HEK293 (cell line): ENCODE measurements at regions not wholly inside any gene's neighbourhood (a gene's known extent, or its start where the extent isn't known, plus 50 kb on each side); places are given as distances from the start of the nearest gene placed in this dataset.

Experiments used
- CTCF ChIA-PET: fragments of 350-600 bp; formaldehyde crosslinking; extraction: SDS; loops from one replicate; lab custom pipeline; 2021; ENCODE audit warnings: antibody characterized with exemption; lab: Yijun Ruan, JAX
- POLR2A ChIA-PET: fragments of 300-600 bp; formaldehyde crosslinking; extraction: SDS; loops from one replicate; lab custom pipeline; 2020; ENCODE audit warnings: antibody characterized with exemption, inconsistent platforms; lab: Yijun Ruan, JAX
- H3K27ac ChIP-seq: fragments of 200-500 bp; sonication (Bioruptor generic); 2 replicates; pipeline ENCODE4 v1.5.1; 2014; ENCODE audit warnings: low read depth, low read length, control low read depth, inconsistent platforms; ENCODE audit errors: extremely low read depth
- H3K36me3 ChIP-seq, 2 experiments: fragments of 200-500 bp in 1 of 2; sonication (Bioruptor generic) in 1 of 2; 1 replicate in 1 of 2; 2 replicates in 1 of 2; pipeline ENCODE4 v1.5.1; 2014 to 2017; ENCODE audit warnings: inconsistent platforms in 2 of 2, low read length in 2 of 2; ENCODE audit not compliant: control insufficient read depth in 2 of 2, insufficient read depth in 1 of 2
- H3K4me1 ChIP-seq: fragments of 200-500 bp; sonication (Bioruptor generic); 2 replicates; pipeline ENCODE4 v1.5.1; 2014; ENCODE audit warnings: mild to moderate bottlenecking, low read length, inconsistent platforms; ENCODE audit not compliant: control insufficient read depth, insufficient read depth
- H3K4me3 ChIP-seq: 2 replicates; pipeline ENCODE4 v1.5.1; 2011; ENCODE audit warnings: low read depth, mild to moderate bottlenecking, control low read depth, low read length, moderate library complexity
- H3K9me3 ChIP-seq: fragments of 200-500 bp; sonication (Bioruptor generic); 2 replicates; pipeline ENCODE4 v1.5.1; 2014; ENCODE audit warnings: low read depth, low read length, inconsistent platforms; ENCODE audit not compliant: control insufficient read depth, insufficient read depth
- BCL11B ChIP-seq: fragments of 450-650 bp; formaldehyde crosslinking; IDR thresholded peaks from 2 replicates; pipeline ENCODE4 v1.5.1; 2016; ENCODE audit warnings: low read depth, missing biosample characterization, missing genetic modification characterization
- GLI4 ChIP-seq: fragments of 450-650 bp; formaldehyde crosslinking; IDR thresholded peaks from 2 replicates; pipeline ENCODE4 v1.5.1; 2016; ENCODE audit warnings: missing biosample characterization, missing genetic modification characterization
- PATZ1 ChIP-seq: fragments of 450-650 bp; formaldehyde crosslinking; IDR thresholded peaks from 2 replicates; pipeline ENCODE4 v1.5.1; 2016; ENCODE audit warnings: missing biosample characterization, missing genetic modification characterization
- ZBTB1 ChIP-seq: fragments of 450-650 bp; formaldehyde crosslinking; IDR thresholded peaks from 2 replicates; pipeline ENCODE4 v1.5.1; 2016; ENCODE audit warnings: missing biosample characterization, missing genetic modification characterization
- ZBTB26 ChIP-seq: fragments of 450-650 bp; formaldehyde crosslinking; optimal IDR thresholded peaks from 2 replicates; pipeline ENCODE3; 2016; ENCODE audit warnings: missing biosample characterization, mild to moderate bottlenecking, missing genetic modification characterization
- ZBTB7A ChIP-seq: fragments of 450-650 bp; formaldehyde crosslinking; IDR thresholded peaks from 2 replicates; pipeline ENCODE4 v1.5.1; 2016; ENCODE audit warnings: low read depth, missing biosample characterization, missing genetic modification characterization
- ZNF10 ChIP-seq: fragments of 450-650 bp; formaldehyde crosslinking; IDR thresholded peaks from 2 replicates; pipeline ENCODE4 v1.5.1; 2017; ENCODE audit warnings: missing biosample characterization, missing genetic modification characterization
- ZNF114 ChIP-seq: fragments of 450-650 bp; formaldehyde crosslinking; IDR thresholded peaks from 2 replicates; pipeline ENCODE4 v1.5.0; 2017; ENCODE audit warnings: missing biosample characterization, missing genetic modification characterization
- ZNF140 ChIP-seq: fragments of 450-650 bp; formaldehyde crosslinking; IDR thresholded peaks from 2 replicates; pipeline ENCODE4 v1.5.1; 2016; ENCODE audit warnings: missing biosample characterization, missing genetic modification characterization
- ZNF169 ChIP-seq: fragments of 450-650 bp; formaldehyde crosslinking; IDR thresholded peaks from 2 replicates; pipeline ENCODE4 v1.5.1; 2016; ENCODE audit warnings: missing biosample characterization, missing genetic modification characterization
- ZNF19 ChIP-seq: fragments of 450-650 bp; formaldehyde crosslinking; IDR thresholded peaks from 2 replicates; pipeline ENCODE4; 2016; ENCODE audit warnings: missing biosample characterization, missing genetic modification characterization, low read depth
- ZNF24 ChIP-seq: fragments of 450-650 bp; formaldehyde crosslinking; IDR thresholded peaks from 2 replicates; pipeline ENCODE4 v1.5.1; 2016; ENCODE audit warnings: missing biosample characterization, missing genetic modification characterization
- ZNF362 ChIP-seq: fragments of 450-650 bp; formaldehyde crosslinking; IDR thresholded peaks from 2 replicates; pipeline ENCODE4 v1.5.1; 2016; ENCODE audit warnings: missing biosample characterization, missing genetic modification characterization
- ZNF37A ChIP-seq: fragments of 450-650 bp; IDR thresholded peaks from 2 replicates; pipeline ENCODE4 v1.5.1; 2018; ENCODE audit warnings: missing biosample characterization, missing genetic modification characterization
- ZNF488 ChIP-seq: fragments of 450-650 bp; formaldehyde crosslinking; IDR thresholded peaks from 2 replicates; pipeline ENCODE4 v1.5.1; 2016; ENCODE audit warnings: missing biosample characterization, missing genetic modification characterization
- ZNF549 ChIP-seq: fragments of 450-650 bp; IDR thresholded peaks from 2 replicates; pipeline ENCODE4 v1.5.1; 2018; ENCODE audit warnings: missing biosample characterization, missing genetic modification characterization, mild to moderate bottlenecking, inconsistent platforms, moderate library complexity
- ZNF600 ChIP-seq: fragments of 450-650 bp; formaldehyde crosslinking; IDR thresholded peaks from 2 replicates; pipeline ENCODE4 v1.5.1; 2016; ENCODE audit warnings: missing biosample characterization, missing genetic modification characterization
- ZNF624 ChIP-seq: fragments of 450-650 bp; formaldehyde crosslinking; IDR thresholded peaks from 2 replicates; pipeline ENCODE4 v1.5.1; 2017; ENCODE audit warnings: missing biosample characterization, missing genetic modification characterization
- ZNF626 ChIP-seq: fragments of 450-650 bp; sonication (Bioruptor Pico); formaldehyde crosslinking; IDR thresholded peaks from 2 replicates; pipeline ENCODE4 v1.5.1; 2018; ENCODE audit warnings: missing biosample characterization, missing genetic modification characterization, inconsistent platforms
- ZNF677 ChIP-seq: fragments of 450-650 bp; IDR thresholded peaks from 2 replicates; pipeline ENCODE4 v1.5.0; 2018; ENCODE audit warnings: missing biosample characterization, mild to moderate bottlenecking, missing genetic modification characterization, moderate library complexity
- ZSCAN30 ChIP-seq: fragments of 450-650 bp; IDR thresholded peaks from 2 replicates; pipeline ENCODE4 v1.5.1; 2018; ENCODE audit warnings: missing biosample characterization, mild to moderate bottlenecking, missing genetic modification characterization, moderate library complexity
- TF ChIP-seq, protein P1 (sequence below): fragments of 450-650 bp; formaldehyde crosslinking; IDR thresholded peaks from 2 replicates; pipeline ENCODE4 v1.5.1; 2016; ENCODE audit warnings: missing biosample characterization, missing genetic modification characterization
- TF ChIP-seq, protein P2 (sequence below): IDR thresholded peaks from 2 replicates; pipeline ENCODE4 v1.6.1; 2011; ENCODE audit warnings: mild to moderate bottlenecking, low read depth, low read length, borderline replicate concordance
- TF ChIP-seq, protein P3 (sequence below): fragments of 450-650 bp; formaldehyde crosslinking; IDR thresholded peaks from 2 replicates; pipeline ENCODE4 v1.5.1; 2016; ENCODE audit warnings: missing biosample characterization, missing genetic modification characterization

- TF ChIP-seq ZNF10 (tag by site-specific recombination) (no peak), ZNF626 (tag by site-specific recombination) (no peak), ZNF488 (no peak), ZNF624 (tag by site-specific recombination) (no peak), ZNF114 (tag by site-specific recombination) (no peak)
- TF ChIP-seq, all 188 proteins: peak for 0
Measured at GRCh38 chr16:65725156-65725845, 603.4 kb upstream of the CDH11 start (continued).

- Histone ChIP-seq H3K4me3 (no peak overlapping the region), H3K9me3 (no peaks in the 10 kb centered on the region), H3K27ac (no peak overlapping the region), H3K4me1 (no peaks in the 10 kb centered on the region), H3K36me3 (no peaks in the 10 kb centered on the region)
- TF ChIP-seq, protein P1, sequence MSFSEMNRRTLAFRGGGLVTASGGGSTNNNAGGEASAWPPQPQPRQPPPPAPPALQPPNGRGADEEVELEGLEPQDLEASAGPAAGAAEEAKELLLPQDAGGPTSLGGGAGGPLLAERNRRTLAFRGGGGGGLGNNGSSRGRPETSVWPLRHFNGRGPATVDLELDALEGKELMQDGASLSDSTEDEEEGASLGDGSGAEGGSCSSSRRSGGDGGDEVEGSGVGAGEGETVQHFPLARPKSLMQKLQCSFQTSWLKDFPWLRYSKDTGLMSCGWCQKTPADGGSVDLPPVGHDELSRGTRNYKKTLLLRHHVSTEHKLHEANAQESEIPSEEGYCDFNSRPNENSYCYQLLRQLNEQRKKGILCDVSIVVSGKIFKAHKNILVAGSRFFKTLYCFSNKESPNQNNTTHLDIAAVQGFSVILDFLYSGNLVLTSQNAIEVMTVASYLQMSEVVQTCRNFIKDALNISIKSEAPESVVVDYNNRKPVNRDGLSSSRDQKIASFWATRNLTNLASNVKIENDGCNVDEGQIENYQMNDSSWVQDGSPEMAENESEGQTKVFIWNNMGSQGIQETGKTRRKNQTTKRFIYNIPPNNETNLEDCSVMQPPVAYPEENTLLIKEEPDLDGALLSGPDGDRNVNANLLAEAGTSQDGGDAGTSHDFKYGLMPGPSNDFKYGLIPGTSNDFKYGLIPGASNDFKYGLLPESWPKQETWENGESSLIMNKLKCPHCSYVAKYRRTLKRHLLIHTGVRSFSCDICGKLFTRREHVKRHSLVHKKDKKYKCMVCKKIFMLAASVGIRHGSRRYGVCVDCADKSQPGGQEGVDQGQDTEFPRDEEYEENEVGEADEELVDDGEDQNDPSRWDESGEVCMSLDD (tag by site-specific recombination) = no peak
- TF ChIP-seq ZNF24 (tag by site-specific recombination) (no peak), ZNF362 (tag by site-specific recombination) (no peak), BCL11B (no peak), PATZ1 (tag by site-specific recombination) (no peak), ZBTB7A (no peak), ZNF140 (tag by site-specific recombination) (no peak), ZNF600 (no peak), ZBTB1 (no peak), ZNF169 (tag by site-specific recombination) (no peak), ZNF677 (tag by site-specific recombination) (no peak), ZNF37A (tag by site-specific recombination) (no peak), ZSCAN30 (tag by site-specific recombination) (no peak), ZNF549 (no peak), ZBTB26 (tag by site-specific recombination) (no peak), GLI4 (tag by site-specific recombination) (no peak), ZNF19 (tag by site-specific recombination) (no peak)
- TF ChIP-seq, protein P2, sequence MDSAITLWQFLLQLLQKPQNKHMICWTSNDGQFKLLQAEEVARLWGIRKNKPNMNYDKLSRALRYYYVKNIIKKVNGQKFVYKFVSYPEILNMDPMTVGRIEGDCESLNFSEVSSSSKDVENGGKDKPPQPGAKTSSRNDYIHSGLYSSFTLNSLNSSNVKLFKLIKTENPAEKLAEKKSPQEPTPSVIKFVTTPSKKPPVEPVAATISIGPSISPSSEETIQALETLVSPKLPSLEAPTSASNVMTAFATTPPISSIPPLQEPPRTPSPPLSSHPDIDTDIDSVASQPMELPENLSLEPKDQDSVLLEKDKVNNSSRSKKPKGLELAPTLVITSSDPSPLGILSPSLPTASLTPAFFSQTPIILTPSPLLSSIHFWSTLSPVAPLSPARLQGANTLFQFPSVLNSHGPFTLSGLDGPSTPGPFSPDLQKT = no peak
- TF ChIP-seq, protein P3, sequence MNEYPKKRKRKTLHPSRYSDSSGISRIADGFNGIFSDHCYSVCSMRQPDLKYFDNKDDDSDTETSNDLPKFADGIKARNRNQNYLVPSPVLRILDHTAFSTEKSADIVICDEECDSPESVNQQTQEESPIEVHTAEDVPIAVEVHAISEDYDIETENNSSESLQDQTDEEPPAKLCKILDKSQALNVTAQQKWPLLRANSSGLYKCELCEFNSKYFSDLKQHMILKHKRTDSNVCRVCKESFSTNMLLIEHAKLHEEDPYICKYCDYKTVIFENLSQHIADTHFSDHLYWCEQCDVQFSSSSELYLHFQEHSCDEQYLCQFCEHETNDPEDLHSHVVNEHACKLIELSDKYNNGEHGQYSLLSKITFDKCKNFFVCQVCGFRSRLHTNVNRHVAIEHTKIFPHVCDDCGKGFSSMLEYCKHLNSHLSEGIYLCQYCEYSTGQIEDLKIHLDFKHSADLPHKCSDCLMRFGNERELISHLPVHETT (tag by site-specific recombination) = no peak
- CTCF ChIA-PET = no interaction called here
- POLR2A ChIA-PET = no interaction called here
Measured at GRCh38 chr16:65722429-65722828, 600.6 kb upstream of the CDH11 start.
